ENCODE measurements at regions not wholly inside any gene's neighbourhood (a gene's known extent, or its start where the extent isn't known, plus 50 kb on each side); places are given as distances from the start of the nearest gene placed in this dataset.

DNA sequence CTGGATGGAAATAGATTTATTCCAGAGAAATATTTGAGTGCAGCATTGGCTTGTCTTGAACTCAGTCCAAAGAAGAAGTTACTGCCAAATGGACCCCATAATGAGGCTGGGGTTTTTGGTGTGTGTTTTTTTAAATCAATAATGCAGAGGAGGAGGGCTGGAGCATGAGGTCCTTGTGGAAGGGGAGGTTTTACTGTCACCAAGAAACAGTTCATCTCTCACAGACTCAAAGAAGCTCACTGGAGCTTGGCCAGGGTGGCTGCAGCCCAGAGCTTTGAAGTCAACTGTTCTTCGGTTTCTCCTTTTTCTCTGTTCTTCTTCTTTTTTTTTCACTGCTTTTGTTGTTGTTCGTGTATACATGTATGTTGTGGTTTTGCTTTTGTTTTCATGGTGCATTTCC lies 377.7 kb downstream of the FBXW7 start:
- TF ChIP-seq, protein P1, sequence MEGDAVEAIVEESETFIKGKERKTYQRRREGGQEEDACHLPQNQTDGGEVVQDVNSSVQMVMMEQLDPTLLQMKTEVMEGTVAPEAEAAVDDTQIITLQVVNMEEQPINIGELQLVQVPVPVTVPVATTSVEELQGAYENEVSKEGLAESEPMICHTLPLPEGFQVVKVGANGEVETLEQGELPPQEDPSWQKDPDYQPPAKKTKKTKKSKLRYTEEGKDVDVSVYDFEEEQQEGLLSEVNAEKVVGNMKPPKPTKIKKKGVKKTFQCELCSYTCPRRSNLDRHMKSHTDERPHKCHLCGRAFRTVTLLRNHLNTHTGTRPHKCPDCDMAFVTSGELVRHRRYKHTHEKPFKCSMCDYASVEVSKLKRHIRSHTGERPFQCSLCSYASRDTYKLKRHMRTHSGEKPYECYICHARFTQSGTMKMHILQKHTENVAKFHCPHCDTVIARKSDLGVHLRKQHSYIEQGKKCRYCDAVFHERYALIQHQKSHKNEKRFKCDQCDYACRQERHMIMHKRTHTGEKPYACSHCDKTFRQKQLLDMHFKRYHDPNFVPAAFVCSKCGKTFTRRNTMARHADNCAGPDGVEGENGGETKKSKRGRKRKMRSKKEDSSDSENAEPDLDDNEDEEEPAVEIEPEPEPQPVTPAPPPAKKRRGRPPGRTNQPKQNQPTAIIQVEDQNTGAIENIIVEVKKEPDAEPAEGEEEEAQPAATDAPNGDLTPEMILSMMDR (conservative IDR thresholded peaks at IDR 0.05 in 1 of 2, IDR thresholded peaks at IDR 0.05 in 1 of 2; ENCODE audit: extremely low read depth in 1 of 2, insufficient read depth in 1 of 2, low read depth in 1 of 2, low read length in 2 of 2), result no peak
- TF ChIP-seq EZH2 (IDR thresholded peaks at IDR 0.05; ENCODE audit: borderline replicate concordance, low read length), result no peak
